Omental fat pad (tissue), 3 donors: ENCODE measurements at regions not wholly inside any gene's neighbourhood (a gene's known extent, or its start where the extent isn't known, plus 50 kb on each side); places are given as distances from the start of the nearest gene placed in this dataset.

Source experiments
- ATAC-seq: fragments of 150-250 bp; one replicate; pipeline ENCODE4 v1.9.1; 2016; ENCODE audit warnings: mild to moderate bottlenecking, moderate library complexity; ENCODE audit not compliant: low FRiP score
- DNase-seq: peaks from one replicate; pipeline ENCODE4 v3.0.0-alpha.2; 2019; ENCODE audit warnings: low spot score
- CTCF ChIP-seq, 3 donors: fragments of 450-650 bp; IDR thresholded peaks; one replicate each; pipeline ENCODE4 v1.5.1; 2016 to 2017; ENCODE audit warnings: antibody characterized with exemption in 3 of 3, mild to moderate bottlenecking in 3 of 3, moderate library complexity in 2 of 3

GRCh38 chr9:78510035-78510434 lies 213.1 kb downstream of the PSAT1 start:
- ATAC-seq = no peak
- no peak for DNase-seq
- no peak for TF ChIP-seq CTCF (IDR thresholded peaks at IDR 0.05)

GRCh38 chr9:78515108-78515507 lies 218.2 kb downstream of the PSAT1 start:
- ATAC-seq (no peak), DNase-seq (no peak)
- no peak for TF ChIP-seq CTCF (IDR thresholded peaks at IDR 0.05)

- DNase-seq (no peak), ATAC-seq (no peak)
- no peak for TF ChIP-seq CTCF (IDR thresholded peaks at IDR 0.05)
These were observed 222.9 kb downstream of the PSAT1 start for GRCh38 chr9:78519786-78520185.

- DNase-seq (no peak), ATAC-seq (no peak)
- TF ChIP-seq CTCF (IDR thresholded peaks at IDR 0.05) = no peak
These were observed 224.8 kb downstream of the PSAT1 start for GRCh38 chr9:78521680-78522079.

GRCh38 chr9:78525986-78526560 lies 229.1 kb downstream of the PSAT1 start:
- TF ChIP-seq CTCF (IDR thresholded peaks at IDR 0.05) = no peak
- ATAC-seq (no peak), DNase-seq (no peak)

GRCh38 chr9:78533500-78533899 lies 236.6 kb downstream of the PSAT1 start:
- no peak for TF ChIP-seq CTCF (IDR thresholded peaks at IDR 0.05)
- ATAC-seq (no peak), DNase-seq (no peak)

GRCh38 chr9:78539188-78539587 lies 242.3 kb downstream of the PSAT1 start:
- no peak for TF ChIP-seq CTCF (IDR thresholded peaks at IDR 0.05)
- DNase-seq (no peak), ATAC-seq (no peak)
